Activated CD4-positive, alpha-beta T cell treated with anti-CD3 and anti-CD28 coated beads, Interleukin-2, amount 10 ng/mL, durations not matched to agents 7 days and 5 days (primary cell): ENCODE measurements at regions not wholly inside any gene's neighbourhood (a gene's known extent, or its start where the extent isn't known, plus 50 kb on each side); places are given as distances from the start of the nearest gene placed in this dataset.

ENCODE experiments used
- CTCF ChIA-PET: fragments of 350-600 bp; sonication (Branson Sonifier 250); formaldehyde crosslinking; loops from one replicate; lab custom pipeline; 2021; ENCODE audit warnings: antibody characterized with exemption; lab: Charles Lee
- POLR2A ChIA-PET: fragments of 350-600 bp; sonication (Branson Sonifier 250); formaldehyde crosslinking; loops from one replicate; lab custom pipeline; 2021; ENCODE audit warnings: antibody characterized with exemption; lab: Charles Lee
- DNase-seq: peaks from one replicate; pipeline ENCODE4 v3.0.0-alpha.2; 2020
- H3K27ac Mint-ChIP-seq: one replicate; pipeline ENCODE4 v1.8.0; 2021; ENCODE audit warnings: mild to moderate bottlenecking, moderate library complexity, mixed read lengths
- H3K27me3 Mint-ChIP-seq: one replicate; pipeline ENCODE4 v1.8.0; 2021; ENCODE audit warnings: mixed read lengths
- H3K36me3 Mint-ChIP-seq: one replicate; pipeline ENCODE4 v1.8.0; 2021; ENCODE audit warnings: low read depth, mixed read lengths
- H3K4me1 Mint-ChIP-seq: one replicate; pipeline ENCODE4 v1.8.0; 2021; ENCODE audit warnings: mixed read lengths
- H3K4me3 Mint-ChIP-seq: one replicate; pipeline ENCODE4 v1.8.0; 2021; ENCODE audit warnings: mild to moderate bottlenecking, moderate library complexity, mixed read lengths
- H3K9me3 Mint-ChIP-seq: one replicate; pipeline ENCODE4 v1.8.0; 2021; ENCODE audit warnings: mixed read lengths

DNA sequence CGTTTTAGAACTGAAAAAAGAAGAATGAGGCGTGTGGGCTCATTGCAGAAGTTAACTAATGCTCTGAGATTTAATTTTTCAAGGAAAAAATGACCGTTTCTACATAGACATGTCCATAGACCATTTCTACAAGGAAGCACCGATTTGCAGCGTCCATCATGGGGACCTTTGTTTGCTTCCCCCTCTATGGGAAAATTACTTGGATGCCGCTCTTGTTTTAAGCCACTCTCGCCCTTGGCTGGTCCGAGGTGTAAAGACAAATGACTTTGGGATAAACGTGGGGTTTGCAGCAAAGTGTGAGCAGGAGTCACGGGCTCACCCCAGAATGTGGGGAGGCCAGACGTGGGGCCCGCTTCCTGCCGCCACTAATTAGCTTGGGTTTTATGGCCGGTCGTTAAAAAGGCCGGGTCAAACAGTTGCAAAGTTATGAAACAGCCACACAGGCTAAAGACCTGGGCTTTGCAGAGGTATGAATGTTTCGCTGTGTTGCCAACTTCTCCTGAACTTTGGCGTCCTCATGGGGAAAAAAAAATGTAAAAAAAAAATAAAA, 235.9 kb downstream of the SHOX start:
- Mint-ChIP-seq H3K27ac (no peak overlapping the region), H3K4me3 (no peak overlapping the region), H3K4me1 (no peaks in the 10 kb centered on the region), H3K36me3 (no peaks in the 10 kb centered on the region), H3K9me3 (peaks cover 4% of the 10 kb centered on the region), H3K27me3 (no peaks in the 10 kb centered on the region)
- no peak for DNase-seq
- ChIA-PET POLR2A (no interaction called here), CTCF (no interaction called here)

- CTCF ChIA-PET = no interaction called here
These were observed 234.8 kb downstream of the SHOX start for GRCh38 chrX:865422-865821.

DNA sequence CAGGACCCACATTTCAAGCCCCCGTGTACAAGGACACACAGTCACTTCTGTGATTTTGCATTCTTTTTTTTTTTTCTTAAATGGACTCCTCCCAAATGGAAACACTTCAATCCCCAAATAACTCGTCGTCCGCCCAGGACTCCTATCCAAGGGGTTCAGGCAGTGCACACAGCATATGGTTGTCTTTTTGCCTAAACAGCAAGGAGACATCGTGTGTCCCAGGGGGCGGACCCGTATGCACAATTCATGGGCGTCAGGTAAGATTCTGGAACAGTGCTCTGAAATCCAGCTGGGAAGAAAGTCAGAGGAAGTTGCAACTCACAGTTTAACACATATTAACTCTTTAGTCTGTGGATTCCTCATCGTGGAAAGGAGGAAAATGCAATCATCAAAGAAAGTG, 231.3 kb downstream of the SHOX start:
- no peaks in the 10 kb centered on the region for H3K4me1 Mint-ChIP-seq
- ChIA-PET CTCF (no interaction called here), POLR2A (no interaction called here)
- H3K27ac Mint-ChIP-seq = no peak overlapping the region
- peaks cover 6% of the 10 kb centered on the region for H3K9me3 Mint-ChIP-seq
- DNase-seq = no peak
- H3K4me3 Mint-ChIP-seq = no peak overlapping the region
- H3K27me3 Mint-ChIP-seq = no peaks in the 10 kb centered on the region
- no peaks in the 10 kb centered on the region for H3K36me3 Mint-ChIP-seq

More at GRCh38 chrX:865422-865821, 234.8 kb downstream of the SHOX start:
- no peaks in the 10 kb centered on the region for H3K4me1 Mint-ChIP-seq
- H3K27me3 Mint-ChIP-seq = no peaks in the 10 kb centered on the region
- no peak for DNase-seq
- H3K4me3 Mint-ChIP-seq = no peak overlapping the region
- no peaks in the 10 kb centered on the region for H3K36me3 Mint-ChIP-seq
- POLR2A ChIA-PET = no interaction called here
- peaks cover 2% of the 10 kb centered on the region for H3K9me3 Mint-ChIP-seq
- H3K27ac Mint-ChIP-seq = no peak overlapping the region

- CTCF ChIA-PET = no interaction called here
- no peak for DNase-seq
- POLR2A ChIA-PET = no interaction called here
- Mint-ChIP-seq H3K4me1 (no peaks in the 10 kb centered on the region), H3K9me3 (peaks cover 6% of the 10 kb centered on the region), H3K27ac (no peak overlapping the region), H3K36me3 (no peaks in the 10 kb centered on the region), H3K4me3 (no peak overlapping the region), H3K27me3 (no peaks in the 10 kb centered on the region)
These were observed 230.8 kb downstream of the SHOX start for GRCh38 chrX:861340-861890.

- CTCF ChIA-PET = no interaction called here
- H3K27me3 Mint-ChIP-seq = no peaks in the 10 kb centered on the region
- no peak for DNase-seq
- H3K36me3 Mint-ChIP-seq = no peaks in the 10 kb centered on the region
- POLR2A ChIA-PET = no interaction called here
- H3K4me1 Mint-ChIP-seq = no peaks in the 10 kb centered on the region
- no peak overlapping the region for H3K27ac Mint-ChIP-seq
- H3K9me3 Mint-ChIP-seq = peaks cover 6% of the 10 kb centered on the region
- H3K4me3 Mint-ChIP-seq = no peak overlapping the region
These were observed 228.7 kb downstream of the SHOX start for GRCh38 chrX:859329-859728.

DNA sequence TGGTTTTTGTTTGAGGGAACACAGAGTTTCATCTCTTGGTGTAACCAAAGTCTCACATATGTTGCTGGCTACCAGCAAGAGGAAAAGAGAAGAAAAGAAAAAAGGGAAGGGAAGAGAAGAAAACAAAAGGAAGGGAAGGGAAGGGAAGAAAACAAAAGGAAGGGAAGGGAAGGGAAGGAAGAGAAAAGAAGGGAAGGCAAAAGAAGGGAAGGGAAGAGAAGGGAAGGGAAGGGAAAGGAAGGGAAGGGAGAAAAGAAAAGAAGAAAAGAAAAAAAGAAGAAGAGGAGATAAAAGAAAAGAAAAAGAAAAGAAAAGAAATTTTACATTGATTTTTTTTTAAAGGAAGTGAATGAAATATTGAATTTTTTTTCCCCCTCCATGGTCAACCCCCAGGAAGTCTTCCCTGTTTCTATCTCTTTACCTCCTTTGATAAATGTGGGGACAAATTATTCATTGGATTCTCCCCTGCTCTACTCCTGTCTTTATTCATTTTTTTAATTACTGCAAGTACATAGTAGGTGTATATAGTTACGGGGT, 228.0 kb downstream of the SHOX start:
- ChIA-PET POLR2A (no interaction called here), CTCF (no interaction called here)
- Mint-ChIP-seq H3K27ac (no peak overlapping the region), H3K27me3 (no peaks in the 10 kb centered on the region), H3K36me3 (no peaks in the 10 kb centered on the region), H3K4me3 (no peak overlapping the region), H3K4me1 (no peaks in the 10 kb centered on the region), H3K9me3 (peaks cover 5% of the 10 kb centered on the region)
- no peak for DNase-seq

GRCh38 chrX:857376-857775, 226.8 kb downstream of the SHOX start:
- DNase-seq = no peak
- POLR2A ChIA-PET = no interaction called here
- Mint-ChIP-seq H3K36me3 (no peaks in the 10 kb centered on the region), H3K27ac (no peak overlapping the region), H3K4me1 (no peaks in the 10 kb centered on the region), H3K27me3 (no peaks in the 10 kb centered on the region), H3K4me3 (no peak overlapping the region), H3K9me3 (peaks cover 11% of the 10 kb centered on the region)
- CTCF ChIA-PET = no interaction called here

DNA sequence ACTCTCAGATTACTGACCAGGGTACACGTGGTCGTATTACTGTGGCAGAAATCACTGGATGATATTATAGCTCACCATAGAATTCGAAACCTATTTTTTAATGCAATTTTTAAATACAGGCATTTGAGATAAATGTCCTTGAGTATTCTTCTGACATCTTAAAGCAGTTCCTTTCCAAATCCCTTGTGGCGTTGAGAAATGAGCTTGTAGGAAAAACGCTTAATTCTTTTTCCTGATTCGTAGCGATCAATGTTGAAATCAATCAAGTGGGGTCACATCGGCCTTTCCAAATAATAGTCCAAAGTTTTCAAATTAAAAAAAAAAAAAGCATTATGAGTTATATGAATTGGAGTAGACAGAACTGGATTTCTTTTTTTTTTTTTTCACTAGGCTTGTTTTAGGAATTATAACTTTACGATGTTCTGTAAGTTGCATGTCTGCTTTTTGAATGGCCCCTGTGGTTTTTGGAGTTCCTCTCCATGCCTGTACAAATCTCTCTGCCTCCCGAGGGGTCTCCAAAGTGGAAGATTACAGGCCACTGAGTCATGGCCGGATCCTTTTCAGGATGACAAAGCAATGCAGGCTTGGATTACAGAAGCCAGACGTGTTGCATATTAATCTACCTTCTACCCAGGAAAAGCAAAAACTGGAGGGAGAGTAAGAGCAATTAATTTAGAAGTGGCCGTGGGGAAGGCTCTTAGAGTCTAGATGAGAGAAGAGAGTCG, 226.1 kb downstream of the SHOX start:
- peaks cover 11% of the 10 kb centered on the region for H3K9me3 Mint-ChIP-seq
- H3K4me3 Mint-ChIP-seq = no peak overlapping the region
- ChIA-PET POLR2A (no interaction called here), CTCF (no interaction called here)
- DNase-seq = no peak
- no peaks in the 10 kb centered on the region for H3K27me3 Mint-ChIP-seq
- no peak overlapping the region for H3K27ac Mint-ChIP-seq
- H3K4me1 Mint-ChIP-seq = no peaks in the 10 kb centered on the region
- H3K36me3 Mint-ChIP-seq = no peaks in the 10 kb centered on the region

- H3K27me3 Mint-ChIP-seq = no peaks in the 10 kb centered on the region
- H3K9me3 Mint-ChIP-seq = peaks cover 9% of the 10 kb centered on the region
- no peak overlapping the region for H3K4me3 Mint-ChIP-seq
- DNase-seq = no peak
- H3K4me1 Mint-ChIP-seq = peaks cover 3% of the 10 kb centered on the region
- ChIA-PET CTCF (no interaction called here), POLR2A (no interaction called here)
- no peak overlapping the region for H3K27ac Mint-ChIP-seq
- no peaks in the 10 kb centered on the region for H3K36me3 Mint-ChIP-seq
These were observed 222.7 kb downstream of the SHOX start for GRCh38 chrX:853304-853703.

GRCh38 chrX:850471-850916, 219.9 kb downstream of the SHOX start:
- DNase-seq = no peak
- POLR2A ChIA-PET = no interaction called here
- H3K9me3 Mint-ChIP-seq = peaks cover 6% of the 10 kb centered on the region
- CTCF ChIA-PET = no interaction called here
- no peaks in the 10 kb centered on the region for H3K27me3 Mint-ChIP-seq
- H3K36me3 Mint-ChIP-seq = no peaks in the 10 kb centered on the region
- no peak overlapping the region for H3K27ac Mint-ChIP-seq
- no peak overlapping the region for H3K4me3 Mint-ChIP-seq
- H3K4me1 Mint-ChIP-seq = peaks cover 3% of the 10 kb centered on the region

DNA sequence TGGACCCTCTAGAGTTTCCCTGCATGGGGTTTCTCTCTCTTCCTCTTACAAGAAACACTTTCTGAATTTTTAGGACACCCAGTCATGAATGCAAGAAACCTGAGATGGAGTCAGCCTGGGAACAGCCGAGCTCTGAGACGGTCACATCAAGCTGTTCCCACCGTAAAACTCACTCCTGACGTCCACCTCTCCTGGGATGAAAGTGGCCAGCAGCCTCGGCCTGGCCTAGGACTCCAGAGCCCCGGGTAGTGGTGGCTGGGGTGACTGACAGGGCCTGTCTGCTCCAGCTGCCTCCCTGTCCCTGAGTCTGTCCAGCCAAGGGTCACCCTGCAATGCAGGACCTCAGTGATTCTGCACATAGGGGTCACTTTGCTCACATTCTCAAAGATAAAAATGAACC, 217.8 kb downstream of the SHOX start:
- CTCF ChIA-PET = no interaction called here
- no peaks in the 10 kb centered on the region for H3K36me3 Mint-ChIP-seq
- H3K4me3 Mint-ChIP-seq = no peak overlapping the region
- no peak for DNase-seq
- POLR2A ChIA-PET = no interaction called here
- H3K27ac Mint-ChIP-seq = no peak overlapping the region
- peaks cover 3% of the 10 kb centered on the region for H3K4me1 Mint-ChIP-seq
- no peaks in the 10 kb centered on the region for H3K27me3 Mint-ChIP-seq
- H3K9me3 Mint-ChIP-seq = peaks cover 6% of the 10 kb centered on the region

DNA sequence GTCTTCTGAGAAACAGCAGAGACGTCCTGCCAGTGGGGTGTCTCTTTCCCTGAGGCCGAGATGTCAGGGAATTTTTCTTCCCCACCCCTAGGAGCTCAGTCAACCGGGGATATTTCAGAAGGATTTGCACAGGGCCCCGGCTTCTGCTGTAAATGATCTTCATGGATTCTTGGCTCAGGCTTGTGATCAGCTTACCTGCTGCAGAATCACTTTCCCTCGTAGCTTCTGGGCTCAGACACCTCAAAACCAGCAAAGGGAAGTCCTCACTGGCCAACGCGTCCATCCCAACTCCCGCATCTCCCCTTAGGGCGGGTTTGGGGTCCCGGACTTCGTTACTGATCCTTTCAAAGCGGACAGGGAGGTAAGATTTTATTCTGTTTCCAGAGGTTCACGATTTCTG, 212.7 kb downstream of the SHOX start:
- ChIA-PET CTCF (no interaction called here), POLR2A (no interaction called here)
- Mint-ChIP-seq H3K27ac (no peak overlapping the region), H3K36me3 (no peaks in the 10 kb centered on the region), H3K4me3 (no peak overlapping the region), H3K9me3 (no peaks in the 10 kb centered on the region), H3K27me3 (no peaks in the 10 kb centered on the region), H3K4me1 (no peaks in the 10 kb centered on the region)
- no peak for DNase-seq

- ChIA-PET POLR2A (no interaction called here), CTCF (no interaction called here)
- Mint-ChIP-seq H3K4me1 (no peaks in the 10 kb centered on the region), H3K9me3 (peaks cover 14% of the 10 kb centered on the region), H3K36me3 (peaks cover 3% of the 10 kb centered on the region), H3K27me3 (no peaks in the 10 kb centered on the region), H3K4me3 (no peak overlapping the region), H3K27ac (no peak overlapping the region)
- no peak for DNase-seq
These were observed 210.0 kb downstream of the SHOX start for GRCh38 chrX:840556-840955.
